ENCODE measurements at regions not wholly inside any gene's neighbourhood (a gene's known extent, or its start where the extent isn't known, plus 50 kb on each side); places are given as distances from the start of the nearest gene placed in this dataset.

DNA sequence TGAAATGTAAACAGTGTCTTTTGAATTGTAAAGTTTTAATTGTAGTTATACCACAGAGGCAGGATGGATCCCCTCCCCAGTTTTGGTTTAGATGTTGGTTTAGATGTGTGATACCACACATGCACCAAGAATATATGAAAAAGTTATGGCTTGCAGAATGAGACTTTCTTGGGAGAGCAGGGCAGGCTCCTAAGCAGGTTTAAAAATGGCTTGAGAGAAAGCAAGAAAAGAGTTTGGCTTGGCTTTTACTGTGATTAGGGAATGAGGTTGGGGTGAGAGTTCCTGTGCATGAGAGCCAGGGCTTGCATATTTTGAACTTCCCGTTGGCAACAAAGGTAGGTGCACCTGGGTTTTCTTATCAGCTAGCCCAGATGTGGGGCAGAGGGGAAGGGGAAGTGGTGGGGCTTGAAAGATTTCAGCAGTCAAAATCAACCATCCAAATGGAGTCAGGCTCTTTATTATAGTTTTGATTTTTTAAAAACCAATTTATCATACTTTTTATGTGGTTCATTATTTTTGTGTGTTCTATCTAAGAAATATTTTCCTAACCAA, 246.9 kb downstream of the MTX2 start:
- Histone ChIP-seq H3K36me3 (ENCODE audit: control insufficient read depth, insufficient read depth, low read length) (no peaks in the 10 kb centered on the region), H3K4me3 (ENCODE audit: low read length) (no peak overlapping the region), H3K9me3 (replicated peaks; ENCODE audit: control insufficient read depth, low read depth, low read length) (no peaks in the 10 kb centered on the region), H3K27ac (ENCODE audit: low read length) (no peak overlapping the region), H3K27me3 (ENCODE audit: control insufficient read depth, insufficient read depth, low read length) (no peaks in the 10 kb centered on the region), H3K4me1 (ENCODE audit: control insufficient read depth, insufficient read depth, low read length) (peaks cover 4% of the 10 kb centered on the region)
- DNase-seq, result no peak
- no CpG with 5 or more reads among the region's 1 CpG for WGBS (ENCODE audit: insufficient coverage)

DNA sequence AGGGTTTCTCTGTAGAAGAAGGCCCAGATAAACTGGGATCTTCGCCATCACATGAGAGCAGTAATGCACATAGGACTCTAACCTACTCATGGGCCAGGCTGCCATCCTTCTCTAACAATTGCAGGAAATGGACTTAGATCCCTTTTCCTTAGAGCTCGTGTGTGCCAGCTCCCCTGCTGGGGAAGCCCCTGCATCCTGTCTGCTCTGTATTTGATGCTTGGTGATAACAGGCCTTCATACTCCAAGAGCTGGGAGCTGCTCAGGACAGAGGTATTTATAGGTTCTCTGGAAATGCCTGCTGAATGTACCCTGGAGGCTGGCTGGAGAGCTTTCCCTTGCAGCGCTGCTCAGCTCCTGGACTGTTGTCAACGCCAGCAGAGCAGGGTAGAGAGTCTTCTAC, 249.6 kb downstream of the MTX2 start:
- no peaks in the 10 kb centered on the region for H3K9me3 ChIP-seq (replicated peaks; ENCODE audit: control insufficient read depth, low read depth, low read length)
- no peaks in the 10 kb centered on the region for H3K36me3 ChIP-seq (ENCODE audit: control insufficient read depth, insufficient read depth, low read length)
- peak; percentile 46 for DNase-seq
- no peak overlapping the region for H3K27ac ChIP-seq (ENCODE audit: low read length)
- H3K27me3 ChIP-seq (ENCODE audit: control insufficient read depth, insufficient read depth, low read length), result no peaks in the 10 kb centered on the region
- peaks cover 6% of the 10 kb centered on the region for H3K4me1 ChIP-seq (ENCODE audit: control insufficient read depth, insufficient read depth, low read length)
- 46% methylated on average over 3 of the region's 4 CpGs for WGBS (ENCODE audit: insufficient coverage)
- no peak overlapping the region for H3K4me3 ChIP-seq (ENCODE audit: low read length)

DNA sequence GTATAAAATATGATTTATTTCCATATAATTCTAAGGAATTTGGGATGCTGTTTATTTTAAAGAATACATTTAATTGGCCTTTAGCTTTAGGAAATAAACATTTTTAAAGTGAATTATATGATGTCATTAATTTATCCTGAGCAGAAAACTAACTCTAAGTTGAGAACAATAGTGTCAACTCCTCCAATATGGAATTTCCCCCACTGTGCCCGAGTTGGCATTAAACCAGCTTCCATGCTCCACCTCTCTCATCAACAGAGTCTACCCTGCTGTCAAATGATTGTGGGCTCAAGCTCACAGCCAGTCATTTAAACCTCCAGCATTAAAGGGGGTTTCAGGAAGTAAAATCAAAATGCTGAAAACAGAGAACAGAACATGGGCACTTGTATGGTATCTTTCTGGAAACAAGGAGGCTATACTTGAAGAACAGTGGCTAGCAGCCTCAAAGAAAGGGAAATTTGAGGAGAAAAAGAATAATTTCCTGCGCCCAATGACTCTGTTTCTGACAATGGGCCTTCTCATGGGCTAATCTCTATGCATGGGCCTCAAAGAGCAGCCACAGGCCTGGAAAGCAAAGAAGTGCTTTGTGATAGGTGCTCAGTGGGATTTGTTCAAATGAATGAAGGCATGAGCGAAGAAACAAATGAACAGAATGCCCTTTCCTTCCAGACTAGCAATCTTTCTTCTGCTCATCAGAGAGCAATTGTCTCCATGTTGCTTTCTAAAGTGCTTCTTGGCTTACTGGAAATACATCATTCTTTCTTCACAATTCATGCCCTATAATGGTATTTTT, 252.8 kb downstream of the MTX2 start:
- H3K4me1 ChIP-seq (ENCODE audit: control insufficient read depth, insufficient read depth, low read length), result peaks cover 14% of the 10 kb centered on the region
- no peaks in the 10 kb centered on the region for H3K36me3 ChIP-seq (ENCODE audit: control insufficient read depth, insufficient read depth, low read length)
- no peaks in the 10 kb centered on the region for H3K9me3 ChIP-seq (replicated peaks; ENCODE audit: control insufficient read depth, low read depth, low read length)
- WGBS (ENCODE audit: insufficient coverage), result 68% methylated on average over 2 of the region's 3 CpGs
- H3K27me3 ChIP-seq (ENCODE audit: control insufficient read depth, insufficient read depth, low read length), result no peaks in the 10 kb centered on the region
- no peak overlapping the region for H3K4me3 ChIP-seq (ENCODE audit: low read length)
- no peak overlapping the region for H3K27ac ChIP-seq (ENCODE audit: low read length)
- DNase-seq, result no peak

- H3K4me3 ChIP-seq (ENCODE audit: low read length), result no peak overlapping the region
- 50% methylated on average over 1 of the region's 2 CpGs for WGBS (ENCODE audit: insufficient coverage)
- peaks cover 12% of the 10 kb centered on the region for H3K4me1 ChIP-seq (ENCODE audit: control insufficient read depth, insufficient read depth, low read length)
- peak; percentile 56 for DNase-seq
- H3K27ac ChIP-seq (ENCODE audit: low read length), result no peak overlapping the region
- H3K9me3 ChIP-seq (replicated peaks; ENCODE audit: control insufficient read depth, low read depth, low read length), result no peaks in the 10 kb centered on the region
- H3K36me3 ChIP-seq (ENCODE audit: control insufficient read depth, insufficient read depth, low read length), result no peaks in the 10 kb centered on the region
- H3K27me3 ChIP-seq (ENCODE audit: control insufficient read depth, insufficient read depth, low read length), result no peaks in the 10 kb centered on the region
These were observed 255.8 kb downstream of the MTX2 start for GRCh38 chr2:176525086-176525485.

DNA sequence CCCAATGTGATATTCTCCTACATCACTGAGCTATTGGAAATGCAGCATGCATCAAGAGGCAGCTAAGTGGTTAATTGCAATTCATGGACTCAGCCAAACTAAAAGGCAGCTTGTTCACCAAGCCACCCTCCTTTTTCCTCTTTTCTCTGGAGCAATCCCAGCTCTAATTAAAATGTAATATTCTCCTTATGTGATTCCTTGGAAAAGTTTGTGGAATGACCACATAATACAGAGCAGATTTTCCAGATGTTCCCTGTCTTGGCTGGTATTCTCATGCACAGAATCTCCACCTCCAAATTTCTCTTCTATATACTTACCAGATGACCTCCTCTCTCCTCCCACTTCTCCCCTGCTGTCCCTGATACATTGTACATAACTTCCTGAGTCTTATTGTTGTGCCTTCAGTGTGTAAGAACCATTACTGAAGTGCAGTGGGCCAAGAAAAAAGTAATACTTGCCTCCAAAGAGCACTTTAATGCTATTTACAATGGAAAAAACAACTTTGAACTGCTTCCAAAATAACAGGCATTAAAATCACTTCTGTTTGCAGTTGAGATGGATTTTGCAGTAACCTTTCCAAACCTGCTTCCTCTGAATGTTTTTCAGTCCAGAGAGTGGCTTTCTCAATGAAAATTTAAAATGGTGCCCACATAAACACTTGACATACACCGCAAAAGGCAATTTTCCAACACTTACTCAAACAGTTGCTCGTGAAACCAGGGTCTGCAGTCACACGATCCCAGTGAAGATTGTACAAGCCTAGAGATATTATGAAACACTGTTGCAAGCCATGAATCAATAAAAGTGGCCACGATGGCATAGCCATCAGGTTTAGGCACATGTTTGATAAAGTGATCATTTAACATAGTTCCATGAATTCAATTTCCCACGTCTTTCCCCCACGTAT, 258.0 kb downstream of the MTX2 start:
- peak; percentile 99 for DNase-seq

DNA sequence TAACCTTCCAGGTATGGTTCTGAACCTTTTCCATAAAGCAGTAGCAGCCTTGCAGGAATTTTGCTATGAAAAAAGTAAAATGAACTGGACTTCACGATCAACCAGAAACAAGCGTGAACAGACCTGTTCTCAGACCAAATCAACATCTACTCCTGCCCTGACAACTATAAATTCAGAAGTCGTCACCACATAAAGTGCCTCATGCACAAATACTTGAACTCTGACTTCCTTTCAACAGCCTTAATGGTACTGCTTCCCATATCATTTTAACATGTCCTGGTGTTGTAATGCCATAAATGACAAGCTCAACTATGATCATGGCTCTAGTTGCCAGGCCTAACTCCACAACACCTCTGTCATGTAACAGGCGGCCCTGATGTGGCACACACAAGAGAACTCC, 262.4 kb downstream of the MTX2 start:
- H3K9me3 ChIP-seq (replicated peaks; ENCODE audit: control insufficient read depth, low read depth, low read length), result no peaks in the 10 kb centered on the region
- no peak for DNase-seq
- no peaks in the 10 kb centered on the region for H3K36me3 ChIP-seq (ENCODE audit: control insufficient read depth, insufficient read depth, low read length)
- H3K27me3 ChIP-seq (ENCODE audit: control insufficient read depth, insufficient read depth, low read length), result no peaks in the 10 kb centered on the region
- peaks cover 13% of the 10 kb centered on the region for H3K4me1 ChIP-seq (ENCODE audit: control insufficient read depth, insufficient read depth, low read length)
- H3K27ac ChIP-seq (ENCODE audit: low read length), result no peak overlapping the region
- no peak overlapping the region for H3K4me3 ChIP-seq (ENCODE audit: low read length)
- 58% methylated on average over 3 of the region's 4 CpGs for WGBS (ENCODE audit: insufficient coverage)

More for the DNA sequence above, 258.0 kb downstream of the MTX2 start:
- Histone ChIP-seq H3K4me1 (ENCODE audit: control insufficient read depth, insufficient read depth, low read length) (peaks cover 12% of the 10 kb centered on the region), H3K4me3 (ENCODE audit: low read length) (no peak overlapping the region), H3K27ac (ENCODE audit: low read length) (peak overlapping the region; percentile 48), H3K36me3 (ENCODE audit: control insufficient read depth, insufficient read depth, low read length) (no peaks in the 10 kb centered on the region), H3K9me3 (replicated peaks; ENCODE audit: control insufficient read depth, low read depth, low read length) (no peaks in the 10 kb centered on the region), H3K27me3 (ENCODE audit: control insufficient read depth, insufficient read depth, low read length) (no peaks in the 10 kb centered on the region)
- no CpG with 5 or more reads among the region's 6 CpGs for WGBS (ENCODE audit: insufficient coverage)

DNA sequence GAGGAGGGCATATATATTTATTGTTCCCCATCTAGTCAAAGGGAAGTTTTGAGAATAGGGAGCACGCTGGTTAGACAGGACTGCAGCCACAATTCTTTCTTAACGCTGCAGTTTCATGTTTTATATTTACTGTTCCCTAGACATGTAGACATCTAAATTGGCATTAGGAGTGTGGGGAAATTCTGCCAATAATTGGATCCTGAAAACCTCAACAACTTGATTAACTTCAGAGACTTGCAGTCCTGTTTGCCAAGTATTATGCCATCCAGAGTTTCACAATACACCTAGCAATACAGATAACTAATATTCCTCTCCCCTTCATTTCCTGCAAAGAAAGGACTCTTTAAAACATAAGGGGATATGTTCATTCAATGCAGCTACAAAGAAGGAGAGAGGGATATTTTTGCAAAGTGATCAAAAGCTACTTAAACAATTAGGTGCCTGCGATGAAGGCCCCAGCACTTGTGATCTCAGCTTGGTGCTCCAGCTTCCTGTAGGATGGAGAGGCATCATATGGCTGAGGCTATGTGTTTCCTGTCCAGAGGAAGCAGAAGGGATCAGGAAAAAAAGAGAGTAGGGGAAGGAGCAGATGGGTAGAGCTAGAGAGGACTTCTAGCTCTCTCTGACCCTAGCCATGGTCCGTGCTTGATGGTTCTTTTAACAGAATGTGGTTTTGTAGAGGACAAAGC, 264.4 kb downstream of the MTX2 start:
- DNase-seq, result no peak
- WGBS (ENCODE audit: insufficient coverage), result 50% methylated on average over 1 of the region's 4 CpGs
- Histone ChIP-seq H3K4me1 (ENCODE audit: control insufficient read depth, insufficient read depth, low read length) (peaks cover 7% of the 10 kb centered on the region), H3K27ac (ENCODE audit: low read length) (no peak overlapping the region), H3K36me3 (ENCODE audit: control insufficient read depth, insufficient read depth, low read length) (no peaks in the 10 kb centered on the region), H3K4me3 (ENCODE audit: low read length) (no peak overlapping the region), H3K9me3 (replicated peaks; ENCODE audit: control insufficient read depth, low read depth, low read length) (no peaks in the 10 kb centered on the region), H3K27me3 (ENCODE audit: control insufficient read depth, insufficient read depth, low read length) (no peaks in the 10 kb centered on the region)

- H3K9me3 ChIP-seq (replicated peaks; ENCODE audit: control insufficient read depth, low read depth, low read length), result no peaks in the 10 kb centered on the region
- no peak overlapping the region for H3K4me3 ChIP-seq (ENCODE audit: low read length)
- H3K27ac ChIP-seq (ENCODE audit: low read length), result no peak overlapping the region
- no peaks in the 10 kb centered on the region for H3K36me3 ChIP-seq (ENCODE audit: control insufficient read depth, insufficient read depth, low read length)
- no peak for DNase-seq
- H3K4me1 ChIP-seq (ENCODE audit: control insufficient read depth, insufficient read depth, low read length), result peaks cover 7% of the 10 kb centered on the region
- H3K27me3 ChIP-seq (ENCODE audit: control insufficient read depth, insufficient read depth, low read length), result peaks cover 2% of the 10 kb centered on the region
- 66% methylated on average over 4 of the region's 9 CpGs for WGBS (ENCODE audit: insufficient coverage)
These were observed 265.7 kb downstream of the MTX2 start for GRCh38 chr2:176534798-176535466.

- no peaks in the 10 kb centered on the region for H3K36me3 ChIP-seq (ENCODE audit: control insufficient read depth, insufficient read depth, low read length)
- 83% methylated on average over 1 of the region's 5 CpGs for WGBS (ENCODE audit: insufficient coverage)
- peaks cover 2% of the 10 kb centered on the region for H3K27me3 ChIP-seq (ENCODE audit: control insufficient read depth, insufficient read depth, low read length)
- no peak overlapping the region for H3K4me3 ChIP-seq (ENCODE audit: low read length)
- H3K27ac ChIP-seq (ENCODE audit: low read length), result no peak overlapping the region
- H3K4me1 ChIP-seq (ENCODE audit: control insufficient read depth, insufficient read depth, low read length), result peaks cover 7% of the 10 kb centered on the region
- H3K9me3 ChIP-seq (replicated peaks; ENCODE audit: control insufficient read depth, low read depth, low read length), result no peaks in the 10 kb centered on the region
- DNase-seq, result peak; percentile 67
These were observed 266.3 kb downstream of the MTX2 start for GRCh38 chr2:176535467-176536113.
